GM19468 (cell line): ENCODE measurements at regions not wholly inside any gene's neighbourhood (a gene's known extent, or its start where the extent isn't known, plus 50 kb on each side); places are given as distances from the start of the nearest gene placed in this dataset.
"Not testable (repeated sequence)": the region's sequence is repeated elsewhere in the genome, so short reads cannot be mapped to it uniquely, and the experiment has no call there.

Experiments
- ATAC-seq: cut with Tn5 transposase; IDR thresholded peaks from one replicate; pipeline ENCODE4 v1.9.1; 2021; ENCODE audit warnings: mild to moderate bottlenecking, moderate library complexity, moderate number of reproducible peaks; ENCODE audit not compliant: unreplicated experiment; ENCODE audit errors: extremely low read depth

DNA sequence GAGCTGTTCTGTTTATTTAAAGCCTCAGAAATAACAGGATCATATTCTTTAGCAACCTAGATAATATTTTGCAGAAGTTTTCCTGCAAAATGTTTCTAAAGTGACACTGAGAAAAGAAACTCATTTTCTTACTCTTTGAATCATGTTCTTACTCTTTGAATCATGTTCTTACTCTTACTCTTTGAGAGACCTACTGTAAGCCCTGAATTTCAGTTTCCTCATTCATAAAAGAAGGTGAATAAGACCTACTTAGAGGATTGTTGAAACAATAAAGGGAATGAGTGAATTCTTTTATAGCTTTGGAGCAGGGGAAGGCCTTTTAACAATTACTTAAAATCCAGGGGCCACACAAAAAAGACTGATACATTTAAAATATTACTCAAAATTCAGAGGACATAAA, 221.7 kb upstream of the CMC1 start:
- no peak for ATAC-seq

DNA sequence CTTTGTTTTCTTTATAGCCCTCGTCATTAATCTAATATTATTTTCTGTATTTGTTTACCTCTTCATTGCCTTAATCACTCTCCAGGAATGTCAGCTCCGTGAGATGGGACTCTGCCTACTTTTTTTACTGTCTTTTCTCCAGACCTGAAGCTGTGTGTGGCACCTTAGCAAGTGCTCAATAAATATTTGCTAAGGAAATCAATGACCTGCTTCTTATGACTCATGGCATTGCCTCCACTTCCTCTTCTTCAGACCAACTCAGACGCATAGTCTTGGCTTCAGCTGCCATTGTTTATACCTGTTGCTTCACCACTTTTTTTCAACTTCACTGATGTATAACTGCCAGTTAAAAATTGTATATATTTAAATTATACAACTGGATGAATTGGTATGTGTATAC, 218.5 kb upstream of the CMC1 start:
- no peak for ATAC-seq

DNA sequence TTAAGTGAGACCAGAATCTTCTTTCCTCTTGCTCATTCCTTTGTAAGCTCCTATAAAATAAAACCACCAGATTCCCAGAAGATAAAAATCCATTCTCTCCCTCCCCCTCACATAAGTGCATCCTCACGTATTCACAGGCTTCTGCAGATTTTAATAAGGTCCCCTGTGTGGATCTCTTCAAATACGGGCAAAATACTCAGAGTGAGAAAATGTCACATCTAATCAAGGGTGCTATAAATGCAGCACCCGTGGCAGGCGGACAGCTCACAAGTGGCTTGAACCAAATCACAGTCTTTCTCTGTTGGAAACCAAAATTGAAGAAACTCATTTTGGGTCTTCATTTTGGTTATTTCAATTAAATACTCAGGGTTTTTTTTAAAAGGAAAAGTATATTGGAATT, 212.9 kb upstream of the CMC1 start:
- no peak for ATAC-seq

DNA sequence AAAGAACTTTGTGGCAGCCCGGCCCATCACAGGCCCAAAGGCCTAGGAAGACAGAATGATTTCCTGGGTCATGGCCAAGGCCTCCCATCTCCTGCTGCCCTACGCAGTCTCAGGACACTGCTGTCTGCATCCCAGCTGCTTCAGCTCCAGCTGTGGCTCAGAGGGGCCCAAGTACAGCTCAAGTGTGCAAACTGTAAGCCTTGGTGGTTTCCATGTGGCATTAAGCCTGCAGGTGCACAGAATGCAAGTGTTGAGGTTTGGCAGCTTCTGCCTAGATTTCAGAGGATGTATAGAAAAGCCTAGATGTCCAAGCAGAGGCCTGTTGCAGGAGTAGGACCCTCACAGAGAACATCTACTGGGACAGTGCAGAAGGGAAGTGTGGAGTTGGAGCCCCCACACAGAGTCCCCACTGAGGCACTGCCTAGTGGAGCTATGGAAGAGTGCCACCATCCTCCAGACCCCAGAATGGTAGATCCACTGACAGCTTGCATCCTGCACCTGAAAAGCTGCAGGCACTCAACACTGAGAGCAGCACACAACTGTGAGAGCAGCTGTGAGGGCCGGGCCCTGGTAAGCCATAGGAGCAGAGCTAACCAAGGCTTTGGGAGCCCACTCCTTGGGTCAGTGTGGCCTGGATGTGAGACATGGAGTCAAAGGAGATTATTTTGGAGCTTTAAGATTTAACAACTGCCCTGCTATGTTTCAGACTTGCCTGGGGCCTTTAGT, 208.2 kb upstream of the CMC1 start:
- no peak for ATAC-seq

GRCh38 chr3:28036599-28037575, 204.5 kb upstream of the CMC1 start:
- peak; percentile 28 for ATAC-seq

GRCh38 chr3:28039234-28039633, 202.2 kb upstream of the CMC1 start:
- no peak for ATAC-seq

DNA sequence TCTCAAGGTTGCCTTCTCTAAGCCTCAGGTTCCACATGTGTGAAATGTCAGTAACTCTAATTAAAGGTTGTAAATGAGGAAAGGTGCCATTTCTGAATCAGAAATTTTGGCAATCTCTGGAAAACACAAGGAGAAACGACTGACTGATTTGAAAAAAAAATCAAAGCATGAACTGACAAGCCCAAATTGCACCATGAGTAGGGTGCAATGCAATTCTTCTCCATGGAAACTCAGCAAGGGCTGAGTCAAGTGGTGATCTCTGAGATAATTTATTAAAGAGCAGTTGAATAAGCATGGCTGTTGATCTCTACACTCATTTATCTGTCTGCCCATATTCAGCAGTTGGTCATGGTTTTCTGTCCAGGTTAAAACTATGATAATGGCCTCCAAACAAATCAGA, 201.6 kb upstream of the CMC1 start:
- ATAC-seq, result no peak

- peak; percentile 45 for ATAC-seq
Measured at GRCh38 chr3:28042095-28042635, 199.3 kb upstream of the CMC1 start.

DNA sequence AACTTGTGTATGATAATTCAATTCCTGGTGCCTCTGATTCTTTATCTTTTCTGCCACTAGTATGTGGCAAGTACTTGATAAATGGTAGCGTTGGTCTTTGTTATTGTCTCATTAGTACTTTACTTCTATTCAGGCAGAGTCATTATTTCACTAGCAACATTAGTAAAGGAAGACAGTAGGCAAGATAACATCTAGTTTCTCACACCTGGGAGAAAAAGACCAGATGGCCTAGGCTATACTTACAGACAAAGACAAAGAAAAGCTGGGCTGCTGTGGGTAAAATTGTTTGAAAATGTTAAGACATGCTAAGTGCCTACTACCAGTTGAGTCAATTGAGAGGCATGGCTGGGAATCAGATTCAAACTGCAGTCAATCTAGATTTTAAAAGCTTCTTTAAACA, 198.7 kb upstream of the CMC1 start:
- ATAC-seq, result no peak

GRCh38 chr3:28050120-28050519, 191.3 kb upstream of the CMC1 start:
- no peak for ATAC-seq

DNA sequence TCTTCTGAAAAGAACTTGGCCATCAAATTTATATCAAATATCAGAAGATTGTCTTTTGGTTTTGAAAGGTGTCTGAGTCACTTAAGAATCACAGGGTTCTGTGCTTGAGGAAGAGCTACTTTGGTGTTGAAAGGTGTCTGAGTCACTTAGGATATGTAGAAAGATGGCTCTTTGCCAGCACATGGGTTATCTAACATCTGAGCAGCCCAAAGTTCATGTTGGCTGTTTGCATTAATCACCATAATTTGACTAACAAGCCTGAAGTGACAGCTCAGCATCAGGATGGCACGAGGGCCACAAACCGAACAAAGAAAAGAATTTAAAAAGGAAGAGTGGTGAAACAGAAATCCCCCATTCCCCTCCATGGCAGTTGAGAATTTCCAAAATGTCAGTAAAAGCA, 190.5 kb upstream of the CMC1 start:
- ATAC-seq, result no peak

GRCh38 chr3:28053759-28054158, 187.7 kb upstream of the CMC1 start:
- ATAC-seq, result no peak

GRCh38 chr3:28056806-28057205, 184.6 kb upstream of the CMC1 start:
- ATAC-seq, result no peak

- ATAC-seq, result no peak
Measured at GRCh38 chr3:28057539-28057938, 183.9 kb upstream of the CMC1 start.

GRCh38 chr3:28059199-28059598, 182.2 kb upstream of the CMC1 start:
- ATAC-seq, result not testable (repeated sequence)

DNA sequence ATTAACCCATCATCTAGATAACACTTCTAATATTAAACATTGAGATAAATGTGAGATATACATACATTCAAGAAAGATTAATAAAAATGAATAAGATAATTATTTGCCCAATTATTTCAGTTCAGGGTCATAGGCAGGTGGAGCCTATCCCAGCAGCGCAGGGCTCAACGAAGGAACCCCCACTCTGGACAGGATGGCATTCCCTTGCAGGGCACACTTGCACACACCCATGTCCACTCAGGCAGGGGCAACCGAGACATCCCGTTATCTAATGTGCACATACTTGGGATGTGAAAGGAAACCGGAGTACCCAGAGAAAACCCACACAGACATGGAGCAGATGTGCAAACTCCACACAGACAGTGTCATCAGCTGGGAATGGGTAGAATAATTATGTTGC, 175.4 kb upstream of the CMC1 start:
- no peak for ATAC-seq

DNA sequence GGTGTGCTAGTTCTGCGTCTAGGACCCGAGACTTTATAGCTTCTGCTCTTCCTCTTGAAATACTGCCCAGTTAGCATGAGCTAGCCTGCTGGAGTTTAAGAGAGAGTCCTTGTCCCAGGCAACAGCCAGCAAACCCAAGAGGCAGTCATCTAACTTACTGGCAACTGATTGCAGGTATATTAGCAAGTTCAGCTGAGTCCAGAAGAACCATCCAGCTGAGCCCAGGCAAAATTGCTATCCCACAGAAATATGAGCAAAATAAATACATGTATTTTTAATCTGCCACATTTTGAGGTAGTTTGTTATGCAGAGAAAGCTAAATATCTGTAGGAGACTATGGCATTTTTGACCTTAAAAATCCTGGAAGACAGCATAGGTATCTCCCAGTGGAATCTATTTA, 174.4 kb upstream of the CMC1 start:
- ATAC-seq, result no peak

GRCh38 chr3:28068342-28068741, 173.1 kb upstream of the CMC1 start:
- ATAC-seq, result no peak

DNA sequence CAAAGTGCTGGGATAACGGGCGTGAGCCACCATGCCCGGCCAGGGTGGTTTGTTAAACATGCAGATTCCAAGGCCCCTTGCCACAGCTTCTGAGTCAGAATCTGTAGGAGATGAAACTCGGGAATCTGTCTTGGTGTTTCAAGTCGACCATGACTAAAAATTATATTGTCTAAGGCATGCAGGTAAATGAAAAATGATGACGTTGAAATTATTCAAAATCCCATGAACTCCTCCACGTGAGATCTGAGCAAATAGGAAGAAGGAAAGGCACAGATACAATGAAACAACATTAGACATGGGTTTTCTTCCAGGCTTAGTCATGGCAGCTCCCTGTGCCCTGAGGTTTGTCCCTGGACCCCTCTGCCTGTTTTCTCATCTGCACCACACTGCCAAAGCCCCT, 172.0 kb upstream of the CMC1 start:
- ATAC-seq, result no peak

GRCh38 chr3:28076246-28076645, 165.2 kb upstream of the CMC1 start:
- no peak for ATAC-seq

GRCh38 chr3:28077572-28077971, 163.8 kb upstream of the CMC1 start:
- ATAC-seq, result no peak
